ENCODE measurements at regions not wholly inside any gene's neighbourhood (a gene's known extent, or its start where the extent isn't known, plus 50 kb on each side); places are given as distances from the start of the nearest gene placed in this dataset.

GRCh38 chr15:38888701-38889221, 324.1 kb upstream of the RASGRP1 start:
- TF ChIP-seq EZH2 (IDR thresholded peaks at IDR 0.05; ENCODE audit: insufficient read depth, poor library complexity, severe bottlenecking), result no peak
- no peak for TF ChIP-seq EZH2phosphoT487 (IDR thresholded peaks at IDR 0.05; ENCODE audit: insufficient read depth, low read depth)
